Astrocyte (in vitro differentiated cells and primary cell): ENCODE measurements at regions not wholly inside any gene's neighbourhood (a gene's known extent, or its start where the extent isn't known, plus 50 kb on each side); places are given as distances from the start of the nearest gene placed in this dataset.

Source experiments
- EZH2 ChIP-seq: IDR thresholded peaks from 2 replicates; pipeline ENCODE4 v1.6.1; 2012; ENCODE audit warnings: mild to moderate bottlenecking, low read length, inconsistent platforms; ENCODE audit not compliant: insufficient read depth
- TF ChIP-seq, protein P1 (sequence below): IDR thresholded peaks from 2 replicates; pipeline ENCODE4 v1.5.1; 2011; ENCODE audit warnings: low read depth, mild to moderate bottlenecking, inconsistent platforms, low read length, moderate library complexity; ENCODE audit not compliant: insufficient read depth

DNA sequence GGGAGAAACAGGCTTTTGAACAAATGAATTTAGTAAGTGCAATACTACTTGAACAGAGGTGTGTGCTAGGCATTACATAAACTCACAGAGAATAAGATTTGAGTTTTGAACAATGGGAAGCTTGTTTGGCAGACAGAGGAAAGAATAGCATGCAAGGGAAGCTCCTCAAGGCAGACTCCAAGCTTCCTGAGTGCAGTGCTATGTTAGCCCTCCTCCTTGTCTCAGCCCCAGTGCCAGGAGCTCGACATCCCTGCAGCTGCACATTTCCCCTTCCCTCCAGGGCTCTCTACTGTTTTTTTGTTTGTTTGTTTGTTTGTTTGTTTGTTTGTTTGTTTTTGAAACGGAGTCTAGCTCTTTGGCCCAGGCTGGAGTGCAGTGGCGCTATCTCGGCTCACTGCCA is 237.5 kb downstream of the IPMK start:
- TF ChIP-seq, protein P1, sequence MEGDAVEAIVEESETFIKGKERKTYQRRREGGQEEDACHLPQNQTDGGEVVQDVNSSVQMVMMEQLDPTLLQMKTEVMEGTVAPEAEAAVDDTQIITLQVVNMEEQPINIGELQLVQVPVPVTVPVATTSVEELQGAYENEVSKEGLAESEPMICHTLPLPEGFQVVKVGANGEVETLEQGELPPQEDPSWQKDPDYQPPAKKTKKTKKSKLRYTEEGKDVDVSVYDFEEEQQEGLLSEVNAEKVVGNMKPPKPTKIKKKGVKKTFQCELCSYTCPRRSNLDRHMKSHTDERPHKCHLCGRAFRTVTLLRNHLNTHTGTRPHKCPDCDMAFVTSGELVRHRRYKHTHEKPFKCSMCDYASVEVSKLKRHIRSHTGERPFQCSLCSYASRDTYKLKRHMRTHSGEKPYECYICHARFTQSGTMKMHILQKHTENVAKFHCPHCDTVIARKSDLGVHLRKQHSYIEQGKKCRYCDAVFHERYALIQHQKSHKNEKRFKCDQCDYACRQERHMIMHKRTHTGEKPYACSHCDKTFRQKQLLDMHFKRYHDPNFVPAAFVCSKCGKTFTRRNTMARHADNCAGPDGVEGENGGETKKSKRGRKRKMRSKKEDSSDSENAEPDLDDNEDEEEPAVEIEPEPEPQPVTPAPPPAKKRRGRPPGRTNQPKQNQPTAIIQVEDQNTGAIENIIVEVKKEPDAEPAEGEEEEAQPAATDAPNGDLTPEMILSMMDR, result no peak
- no peak for TF ChIP-seq EZH2
